Stimulated activated CD4-positive, alpha-beta T cell treated with anti-CD3 and anti-CD28 coated beads, Interleukin-12 subunit alpha, Interleukin-12 subunit beta, amount 100 ng/mL, for 4 hours (primary cell): ENCODE measurements at regions not wholly inside any gene's neighbourhood (a gene's known extent, or its start where the extent isn't known, plus 50 kb on each side); places are given as distances from the start of the nearest gene placed in this dataset.
A peak's percentile ranks its signal among the peaks of the same experiment; 100 is the strongest.
"Not testable (repeated sequence)": the region's sequence is repeated elsewhere in the genome, so short reads cannot be mapped to it uniquely, and the experiment has no call there.

Experiments used
- DNase-seq: peaks from one replicate; pipeline ENCODE4 v3.0.0-alpha.2; 2020

- no peak for DNase-seq
Observed at GRCh38 chr20:53872081-53872541, 198.3 kb downstream of the BCAS1 start.

- no peak for DNase-seq
Observed at GRCh38 chr20:53871541-53871940, 198.9 kb downstream of the BCAS1 start.

DNA sequence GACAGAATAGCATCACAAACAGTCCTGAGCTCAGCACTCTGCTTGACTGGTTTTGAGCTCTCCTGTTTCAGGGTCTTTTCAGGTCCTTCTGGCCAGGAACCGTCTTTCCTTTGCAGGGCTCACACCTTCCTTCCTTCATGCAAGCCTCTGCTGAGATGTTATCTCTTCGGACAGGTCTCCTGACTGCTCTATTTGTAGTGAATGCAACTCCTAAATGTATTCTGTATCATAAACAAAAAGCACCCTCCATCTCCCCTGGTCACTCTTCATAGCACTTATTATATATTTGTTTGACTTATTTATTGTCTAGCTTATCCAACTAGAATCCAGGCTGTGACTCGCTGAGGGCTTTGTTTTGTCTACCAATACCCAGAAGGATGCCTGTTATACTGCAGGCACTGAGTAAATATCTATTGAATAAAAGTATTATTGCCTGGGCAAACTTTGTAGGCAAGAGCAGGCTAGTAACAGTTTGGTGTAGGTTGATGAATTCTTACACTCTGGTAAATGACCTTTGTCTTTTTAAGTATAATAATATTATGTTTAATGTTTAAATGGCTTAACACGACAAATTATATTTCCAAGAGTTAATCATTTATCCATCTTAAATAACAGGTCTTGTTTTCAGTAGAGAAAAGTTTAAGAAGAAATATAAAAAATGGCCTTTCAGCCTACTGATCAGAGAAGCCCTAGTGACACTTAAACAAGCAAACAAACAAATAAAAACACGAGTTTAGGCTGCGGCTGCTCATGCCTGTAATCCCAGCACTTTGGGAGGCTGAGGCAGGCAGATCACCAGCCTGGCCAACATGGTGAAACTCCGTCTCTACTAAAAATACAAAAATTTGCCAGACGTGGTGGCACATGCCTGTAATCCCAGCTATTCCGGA lies 199.7 kb downstream of the BCAS1 start:
- no peak for DNase-seq

- DNase-seq = peak; percentile 52
Observed at GRCh38 chr20:53869466-53870258, 200.7 kb downstream of the BCAS1 start.

- no peak for DNase-seq
Observed at GRCh38 chr20:53867741-53868351, 202.5 kb downstream of the BCAS1 start.

- DNase-seq = no peak
Observed at GRCh38 chr20:53866794-53867740, 203.3 kb downstream of the BCAS1 start.

DNA sequence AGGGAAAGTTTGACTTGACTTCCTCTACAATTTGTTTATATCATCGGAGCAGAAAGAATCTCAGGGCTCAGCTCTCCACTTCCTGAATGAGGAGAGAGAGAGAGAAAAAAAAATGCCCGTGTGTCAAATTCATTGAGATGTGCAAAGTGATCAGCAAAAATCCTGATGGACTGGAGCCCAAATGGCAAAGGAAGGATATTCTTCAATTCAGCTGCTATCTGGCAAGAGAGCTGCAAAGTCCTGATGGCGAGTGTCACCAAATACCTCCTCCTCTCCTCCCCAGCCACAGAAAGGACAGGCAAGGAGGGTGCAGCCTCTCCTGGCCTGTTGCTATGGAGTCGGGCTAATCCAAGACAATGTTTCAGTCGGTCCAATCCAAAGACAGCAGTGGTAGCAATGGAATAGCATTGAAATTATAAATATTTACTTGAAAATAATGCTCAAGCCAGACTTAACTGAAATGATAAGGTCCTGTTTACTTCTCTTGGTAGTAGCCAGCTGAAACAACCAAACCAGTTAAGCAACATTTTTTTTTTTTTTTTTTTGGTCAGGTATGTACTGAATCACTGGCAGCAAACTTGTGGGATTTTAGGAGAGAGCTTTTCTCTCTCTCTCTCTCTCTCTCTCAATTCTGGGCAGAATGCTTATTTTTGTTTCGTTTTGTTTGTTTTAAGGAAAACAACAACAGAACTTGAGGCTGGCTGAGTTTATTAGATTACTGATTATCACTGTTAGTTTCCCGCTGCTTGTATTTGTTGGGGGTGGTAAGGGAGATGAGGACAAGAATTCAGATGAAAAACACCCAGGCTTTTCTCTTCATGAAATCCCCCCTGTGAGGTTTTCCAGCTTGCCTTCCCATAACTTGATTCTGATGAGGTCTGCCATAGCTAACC lies 204.2 kb downstream of the BCAS1 start:
- DNase-seq = no peak

DNA sequence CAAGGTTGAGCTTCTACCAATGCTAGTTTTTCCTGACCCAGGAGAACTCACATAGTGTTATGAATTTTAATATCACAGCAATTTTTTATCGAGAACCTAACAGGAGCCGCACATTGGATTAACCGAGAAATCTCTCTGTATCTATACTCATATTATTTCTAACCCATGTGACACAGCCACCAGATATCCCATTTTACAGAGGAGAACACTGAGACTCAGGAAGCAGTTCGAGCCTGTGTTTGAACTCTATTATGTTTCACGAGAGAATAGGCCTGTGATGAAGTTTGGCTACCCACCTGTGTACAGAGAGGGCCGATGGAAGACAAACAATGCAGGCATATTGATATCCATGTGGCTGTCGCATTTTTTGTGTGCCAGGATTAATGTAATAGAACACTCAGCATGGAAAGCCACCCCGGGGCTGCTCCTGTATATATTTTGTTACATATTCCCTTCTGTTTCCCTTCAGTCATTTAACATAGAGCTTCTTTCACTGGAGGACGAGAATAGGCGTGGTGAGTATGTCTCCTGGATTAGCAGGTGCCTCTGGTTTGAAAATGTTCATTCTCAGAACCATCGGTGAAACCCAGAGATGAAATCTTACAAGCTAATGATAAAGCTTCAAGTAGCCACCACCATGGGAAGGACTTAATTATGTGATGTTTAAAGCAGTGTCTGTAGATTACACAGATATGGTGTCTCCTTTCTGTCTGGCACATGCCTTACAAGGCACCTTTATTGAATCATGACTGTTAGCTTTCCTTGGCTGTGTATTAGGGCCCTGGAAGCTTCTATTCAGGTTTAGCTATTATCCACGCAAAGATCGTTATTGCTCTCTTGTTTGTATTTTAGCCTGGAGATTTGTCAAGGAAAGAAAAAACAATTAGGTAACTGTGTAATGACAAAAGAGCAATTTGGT lies 205.4 kb downstream of the BCAS1 start:
- not testable (repeated sequence) for DNase-seq

- not testable (repeated sequence) for DNase-seq
Observed at GRCh38 chr20:53863923-53864641, 206.3 kb downstream of the BCAS1 start.

DNA sequence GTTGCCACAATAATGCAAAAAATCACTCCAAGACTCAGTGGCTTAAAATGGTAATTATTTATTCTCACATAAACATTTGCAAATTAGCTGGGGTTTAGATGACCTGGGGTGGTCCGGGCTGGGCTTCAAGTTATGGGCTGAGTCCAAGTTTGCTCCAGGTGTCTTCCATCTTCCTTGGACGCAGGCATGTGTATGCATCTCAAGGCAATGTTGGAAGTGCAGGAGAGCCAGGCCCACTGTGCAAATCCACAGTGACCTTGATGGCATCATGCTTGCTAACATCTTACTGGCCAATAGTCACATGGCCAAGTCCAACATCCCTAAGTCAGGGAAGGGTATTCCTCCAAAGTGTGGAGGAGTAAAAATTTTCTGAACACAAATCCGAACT lies 206.9 kb downstream of the BCAS1 start:
- DNase-seq = not testable (repeated sequence)

GRCh38 chr20:53863039-53863438 lies 207.4 kb downstream of the BCAS1 start:
- not testable (repeated sequence) for DNase-seq

- DNase-seq = not testable (repeated sequence)
Observed at GRCh38 chr20:53862490-53862889, 207.9 kb downstream of the BCAS1 start.

- not testable (repeated sequence) for DNase-seq
Observed at GRCh38 chr20:53862136-53862397, 208.3 kb downstream of the BCAS1 start.

DNA sequence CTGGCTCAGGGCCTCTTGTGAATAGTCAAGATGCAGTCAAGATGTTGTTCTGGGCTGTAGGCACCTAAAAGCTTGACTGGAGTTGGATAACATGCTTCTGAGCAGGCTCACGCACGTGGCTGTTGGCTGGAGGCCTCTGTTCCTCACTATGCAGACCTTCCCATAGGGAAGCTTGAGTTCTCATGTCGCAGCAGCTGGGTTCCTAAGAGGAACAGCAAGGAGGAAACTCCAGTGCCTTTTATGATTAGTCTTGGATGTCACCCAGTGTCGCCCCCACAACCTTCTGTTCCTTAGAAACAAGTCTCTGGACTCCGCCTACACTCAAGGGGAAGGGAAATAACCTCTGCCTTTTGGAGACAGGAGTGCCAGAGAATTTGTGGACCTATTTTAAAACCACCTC lies 210.7 kb downstream of the BCAS1 start:
- no peak for DNase-seq

DNA sequence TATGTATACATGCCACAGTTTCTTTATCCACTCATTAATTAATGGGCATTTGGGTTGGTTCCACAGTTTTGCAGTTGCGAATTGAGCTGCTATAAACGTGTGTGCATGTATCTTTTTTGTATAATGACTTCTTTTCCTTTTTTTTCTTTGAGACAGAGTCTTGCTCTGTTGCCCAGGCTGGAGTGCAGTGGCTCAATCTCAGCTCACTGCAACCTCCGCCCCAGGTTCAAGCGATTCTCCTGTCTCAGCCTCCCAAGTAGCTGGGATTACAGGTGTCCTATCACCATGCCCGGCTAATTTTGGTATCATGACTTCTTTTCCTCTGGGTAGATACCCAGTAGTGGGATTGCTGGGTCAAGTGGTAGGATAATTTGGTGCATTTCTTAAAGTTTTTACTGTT lies 211.4 kb downstream of the BCAS1 start:
- DNase-seq = not testable (repeated sequence)

DNA sequence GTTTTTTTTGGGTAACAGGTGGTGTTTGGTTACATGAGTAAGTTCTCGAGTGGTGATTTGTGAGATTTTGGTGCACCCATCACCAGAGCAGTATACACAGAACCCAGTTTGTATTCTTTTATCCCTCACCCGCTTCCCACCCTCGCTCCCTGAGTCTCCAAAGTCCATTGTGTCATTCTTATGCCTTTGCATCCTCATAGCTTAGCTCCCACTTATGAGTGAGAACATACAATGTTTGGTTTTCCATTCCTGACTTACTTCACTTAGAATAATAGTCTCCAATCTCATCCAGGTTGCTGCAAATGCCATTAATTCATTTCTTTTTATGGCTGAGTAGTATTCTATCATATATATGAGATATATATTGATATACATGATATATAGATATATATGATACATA lies 211.9 kb downstream of the BCAS1 start:
- DNase-seq = not testable (repeated sequence)

GRCh38 chr20:53857723-53858236 lies 212.6 kb downstream of the BCAS1 start:
- DNase-seq = no peak

DNA sequence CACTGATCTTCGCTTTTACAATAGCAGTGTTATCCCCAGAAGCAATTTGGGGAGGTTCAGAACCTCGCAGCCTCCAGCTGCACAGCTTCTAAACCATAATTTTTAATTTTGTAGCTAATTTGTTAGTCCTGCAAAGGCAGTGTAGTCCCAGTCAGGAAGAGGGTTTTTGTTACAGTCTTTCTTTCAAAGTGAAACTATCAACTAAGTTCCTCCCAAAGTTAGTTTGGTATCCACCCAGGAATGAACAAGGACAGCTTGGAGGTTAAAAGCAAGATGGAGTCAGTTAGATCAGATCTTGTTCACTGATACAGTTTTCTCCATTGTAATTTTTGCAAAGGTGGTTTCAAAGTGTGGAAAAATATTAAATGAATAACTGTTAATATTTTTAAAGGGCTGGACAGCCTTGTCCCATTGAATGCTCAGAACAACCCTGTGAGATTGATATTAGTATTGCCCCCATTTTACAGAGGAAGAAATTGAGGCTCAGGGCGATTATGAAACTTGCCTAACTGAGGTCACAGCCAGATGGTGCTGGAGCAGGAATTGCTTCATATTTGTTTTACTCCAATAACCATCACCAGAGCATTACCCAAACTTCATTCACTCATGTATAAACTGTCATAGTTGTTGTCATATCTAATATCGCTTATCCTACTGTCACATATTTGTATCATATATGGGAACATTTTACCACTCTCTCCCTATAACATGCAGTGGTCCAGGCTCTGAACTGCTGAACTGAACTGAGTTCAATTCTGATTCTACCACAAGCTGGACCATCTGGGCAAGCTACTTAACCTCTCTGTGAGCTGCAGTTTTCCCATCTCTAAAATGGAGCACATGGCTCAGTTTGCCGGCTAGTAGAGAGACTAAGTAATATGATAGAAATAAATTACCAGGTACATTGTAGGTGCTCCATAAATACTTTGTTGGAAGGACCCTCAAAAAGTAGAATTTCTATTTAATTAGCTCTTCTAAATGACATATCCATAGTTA lies 213.8 kb downstream of the BCAS1 start:
- DNase-seq = no peak
